Lower leg skin (tissue), 4 donors: ENCODE measurements at regions not wholly inside any gene's neighbourhood (a gene's known extent, or its start where the extent isn't known, plus 50 kb on each side); places are given as distances from the start of the nearest gene placed in this dataset.

Experiments used
- DNase-seq, 2 donors: peaks; one replicate each; pipeline ENCODE4 v3.0.0-alpha.2; 2019; ENCODE audit warnings: low spot score in 2 of 2
- H3K4me3 ChIP-seq: fragments of 200-600 bp; sonication (generic); 2 replicates; pipeline ENCODE4 v1.5.1; 2017; ENCODE audit warnings: mild to moderate bottlenecking, low read depth; ENCODE audit not compliant: poor library complexity, severe bottlenecking
- CTCF ChIP-seq, 3 donors: fragments of 450-650 bp; IDR thresholded peaks; one replicate each; pipeline ENCODE4 v1.5.1; 2016; ENCODE audit warnings: antibody characterized with exemption in 3 of 3, mild to moderate bottlenecking in 3 of 3, moderate library complexity in 2 of 3
- POLR2A ChIP-seq, 2 donors: fragments of 450-650 bp; IDR thresholded peaks; one replicate each; pipeline ENCODE4 v1.6.1; 2016 to 2017; ENCODE audit warnings: antibody characterized with exemption in 2 of 2, mild to moderate bottlenecking in 1 of 2, moderate library complexity in 1 of 2
- WGBS, 2 donors: methylation state at CpG; one replicate each; pipeline ENCODE4 v1.1.5; 2018; 5-methylcytosine and 5-hydroxymethylcytosine counted together
- intact Hi-C: fragments of 100-400 bp; cut with DNase I; formaldehyde crosslinking; loops from one replicate; pipeline ENCODE4 v1.15.0; 2023; ENCODE audit warnings: low total_unique reads

GRCh38 chr2:144133936-144134665 lies 385.8 kb downstream of the ZEB2 start:
- no peak overlapping the region for H3K4me3 ChIP-seq
- no peak for DNase-seq
- TF ChIP-seq CTCF (IDR thresholded peaks at IDR 0.05) (no peak), POLR2A (IDR thresholded peaks at IDR 0.05) (no peak)
- 54 to 68% methylated on average over 7 of the region's 7 CpGs for WGBS, 2 donors
- intact Hi-C loops: no loop called here

- intact Hi-C loops: no loop called here
- H3K4me3 ChIP-seq: no peak overlapping the region
- WGBS, 2 donors: 81 to 92% methylated on average over 2 of the region's 2 CpGs
- no peak for DNase-seq
- TF ChIP-seq CTCF (IDR thresholded peaks at IDR 0.05) (no peak), POLR2A (IDR thresholded peaks at IDR 0.05) (no peak)
Observed at GRCh38 chr2:144132357-144132756, 387.6 kb downstream of the ZEB2 start.

GRCh38 chr2:144131042-144131441 lies 388.9 kb downstream of the ZEB2 start:
- WGBS, 2 donors: 76 to 84% methylated on average over 5 of the region's 5 CpGs
- TF ChIP-seq CTCF (IDR thresholded peaks at IDR 0.05) (no peak), POLR2A (IDR thresholded peaks at IDR 0.05) (no peak)
- DNase-seq: no peak
- intact Hi-C loops: no loop called here
- no peak overlapping the region for H3K4me3 ChIP-seq

GRCh38 chr2:144130551-144130950 lies 389.4 kb downstream of the ZEB2 start:
- no peak for DNase-seq
- TF ChIP-seq CTCF (IDR thresholded peaks at IDR 0.05) (no peak), POLR2A (IDR thresholded peaks at IDR 0.05) (no peak)
- intact Hi-C loops: no loop called here
- H3K4me3 ChIP-seq: no peak overlapping the region

- DNase-seq: no peak
- WGBS, 2 donors: 95 to 100% methylated on average over 1 of the region's 1 CpG
- TF ChIP-seq CTCF (IDR thresholded peaks at IDR 0.05): no peak
- TF ChIP-seq POLR2A (IDR thresholded peaks at IDR 0.05): no peak
- intact Hi-C loops: no loop called here
- no peak overlapping the region for H3K4me3 ChIP-seq
Observed at GRCh38 chr2:144128130-144128746, 391.7 kb downstream of the ZEB2 start.
